Spinal cord (tissue), 9 donors: ENCODE measurements at regions not wholly inside any gene's neighbourhood (a gene's known extent, or its start where the extent isn't known, plus 50 kb on each side); places are given as distances from the start of the nearest gene placed in this dataset.

Source experiments
- DNase-seq, 6 donors: peaks; one replicate each; pipeline versions ENCODE4 v3.0.0 to v3.0.0-alpha.2; 2013 to 2015; ENCODE audit warnings: low spot score in 6 of 6, low read depth in 4 of 6
- H3K27ac ChIP-seq: one replicate; pipeline ENCODE4 v1.5.1; 2013; ENCODE audit warnings: low read depth, low read length, control low read depth
- H3K27me3 ChIP-seq: one replicate; pipeline ENCODE4 v1.6.1; 2013; ENCODE audit warnings: low read length; ENCODE audit not compliant: control insufficient read depth, insufficient read depth
- H3K36me3 ChIP-seq: one replicate; pipeline ENCODE4 v1.6.1; 2013; ENCODE audit warnings: low read length; ENCODE audit not compliant: control insufficient read depth, insufficient read depth
- H3K4me1 ChIP-seq: one replicate; pipeline ENCODE4 v1.6.1; 2013; ENCODE audit warnings: low read length; ENCODE audit not compliant: control insufficient read depth, insufficient read depth
- H3K4me3 ChIP-seq: one replicate; pipeline ENCODE4 v1.5.1; 2013; ENCODE audit warnings: low read depth, low read length, control low read depth
- H3K9me3 ChIP-seq: one replicate; pipeline ENCODE4 v1.6.1; 2013; ENCODE audit warnings: low read length; ENCODE audit not compliant: control insufficient read depth, insufficient read depth
- WGBS: methylation state at CpG from one replicate; pipeline ENCODE4 v1.1.5; 2013; ENCODE audit warnings: missing lambda C conversion rate; ENCODE audit not compliant: insufficient coverage; 5-methylcytosine and 5-hydroxymethylcytosine counted together
- donor health status: healthy.

DNA sequence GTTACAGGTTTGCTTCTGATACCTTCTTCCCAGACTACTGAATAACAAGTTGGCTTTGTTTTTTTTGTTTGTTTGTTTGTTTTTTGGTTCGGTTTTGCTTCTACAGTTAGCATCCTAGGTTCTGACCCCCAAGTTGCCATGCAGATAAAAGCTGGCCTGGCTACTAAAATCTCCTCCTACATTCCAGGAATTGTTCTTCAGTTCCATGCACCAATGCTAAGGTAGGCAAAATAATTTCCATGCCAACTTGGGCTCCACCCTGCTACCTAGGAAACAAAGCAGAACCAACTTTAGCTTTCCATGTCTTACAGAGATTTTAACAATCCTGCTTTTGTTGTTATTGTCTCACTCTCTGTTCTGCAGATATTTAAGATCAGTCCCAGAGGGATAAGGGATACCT lies 495.5 kb upstream of the SOX9 start:
- no peak overlapping the region for H3K4me3 ChIP-seq
- H3K36me3 ChIP-seq = no peaks in the 10 kb centered on the region
- DNase-seq = no peak
- no peaks in the 10 kb centered on the region for H3K4me1 ChIP-seq
- WGBS = no CpG with 5 or more reads among the region's 1 CpG
- no peaks in the 10 kb centered on the region for H3K27me3 ChIP-seq
- H3K27ac ChIP-seq = no peak overlapping the region
- no peaks in the 10 kb centered on the region for H3K9me3 ChIP-seq

DNA sequence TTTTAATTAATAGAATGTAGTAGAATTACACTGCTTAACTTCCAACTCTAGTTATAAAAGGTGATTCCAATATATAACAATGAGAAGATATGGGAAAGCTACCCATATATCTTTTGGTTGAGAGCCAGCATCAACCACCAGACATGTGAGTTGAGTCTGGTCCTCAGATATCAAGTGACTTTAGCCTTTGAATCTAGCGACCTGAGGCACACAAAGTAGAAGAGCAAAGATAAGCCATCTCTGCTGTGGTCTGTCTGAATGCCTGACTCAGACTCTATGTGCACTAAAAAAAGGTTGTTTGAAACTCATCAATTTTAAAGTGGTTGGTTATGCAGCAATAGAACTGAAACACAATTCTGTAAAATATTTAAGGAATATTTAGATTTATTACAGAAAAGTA lies 492.5 kb upstream of the SOX9 start:
- no peak overlapping the region for H3K4me3 ChIP-seq
- no peaks in the 10 kb centered on the region for H3K27me3 ChIP-seq
- H3K27ac ChIP-seq = no peak overlapping the region
- WGBS = no CpG with 5 or more reads among the region's 1 CpG
- no peaks in the 10 kb centered on the region for H3K9me3 ChIP-seq
- no peak for DNase-seq
- no peaks in the 10 kb centered on the region for H3K36me3 ChIP-seq
- no peaks in the 10 kb centered on the region for H3K4me1 ChIP-seq

DNA sequence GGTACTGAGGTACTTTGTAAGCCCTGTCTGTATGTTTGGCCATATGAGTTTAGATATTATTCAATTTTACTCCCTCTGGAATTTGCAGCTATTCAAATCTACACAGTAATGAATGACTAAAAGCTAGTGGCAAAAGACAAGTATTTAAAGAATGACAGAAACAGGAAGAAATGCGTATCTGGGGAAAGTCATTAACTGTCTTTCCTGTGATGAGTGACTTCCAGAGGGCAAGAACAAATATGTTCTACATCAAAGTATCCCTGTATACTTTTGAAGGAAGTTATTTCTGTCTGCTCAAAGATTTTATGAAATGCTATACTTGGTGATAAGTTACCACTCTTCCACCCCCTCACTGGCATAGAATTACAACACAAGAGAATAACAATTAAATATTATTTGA lies 489.3 kb upstream of the SOX9 start:
- no peaks in the 10 kb centered on the region for H3K9me3 ChIP-seq

DNA sequence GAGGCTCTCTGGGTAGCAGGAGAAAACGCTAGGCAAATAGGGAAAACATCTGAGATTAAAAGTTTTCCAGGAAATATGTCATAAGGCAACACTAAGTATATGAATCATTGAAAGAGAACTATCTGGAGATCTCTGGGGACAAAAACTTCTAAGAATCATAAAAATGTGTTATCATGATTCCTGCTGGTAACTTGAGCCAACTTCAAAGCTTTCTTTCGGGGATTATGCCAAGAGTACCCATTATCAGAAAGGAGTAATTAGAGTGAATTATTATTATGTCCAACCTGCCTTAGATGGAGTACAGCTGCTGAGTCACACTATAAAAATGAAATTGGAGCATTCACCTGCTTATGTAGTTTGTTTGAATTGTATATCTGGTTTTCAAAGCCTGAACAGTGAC lies 488.5 kb upstream of the SOX9 start:
- Histone ChIP-seq H3K9me3 (no peaks in the 10 kb centered on the region), H3K27ac (no peak overlapping the region), H3K27me3 (no peaks in the 10 kb centered on the region), H3K36me3 (no peaks in the 10 kb centered on the region), H3K4me1 (no peaks in the 10 kb centered on the region), H3K4me3 (no peak overlapping the region)
- WGBS = no CpG with 5 or more reads among the region's 2 CpGs
- peak in 1 of 6 donors; percentile 4 for DNase-seq

More for the DNA sequence above, 489.3 kb upstream of the SOX9 start:
- H3K4me1 ChIP-seq = no peaks in the 10 kb centered on the region
- no peak overlapping the region for H3K27ac ChIP-seq
- no peaks in the 10 kb centered on the region for H3K36me3 ChIP-seq
- H3K27me3 ChIP-seq = no peaks in the 10 kb centered on the region
- no peak overlapping the region for H3K4me3 ChIP-seq
- no peak for DNase-seq
- WGBS = no CpG with 5 or more reads among the region's 1 CpG

DNA sequence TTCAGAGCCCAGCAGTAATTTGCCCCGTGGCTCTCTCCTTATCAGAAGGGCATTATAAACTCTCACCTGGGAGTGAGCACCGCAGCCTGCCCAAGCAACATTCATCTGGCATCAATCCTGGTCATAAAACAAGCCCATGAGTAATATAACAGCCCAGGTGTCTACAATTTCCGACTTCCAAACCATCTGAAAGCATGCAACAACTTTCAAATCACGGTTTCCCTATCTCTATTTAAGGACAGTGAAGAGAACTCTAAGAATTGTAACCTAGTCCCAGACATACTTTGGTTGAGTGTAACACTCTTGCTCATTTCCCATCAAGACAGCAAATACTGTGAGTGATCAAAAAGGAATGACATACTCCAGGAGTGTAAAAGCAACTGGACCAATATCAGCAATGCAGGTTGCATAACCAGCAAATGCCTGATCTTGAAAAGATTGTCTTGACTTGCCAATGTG lies 487.4 kb upstream of the SOX9 start:
- H3K4me1 ChIP-seq = no peaks in the 10 kb centered on the region
- no peaks in the 10 kb centered on the region for H3K9me3 ChIP-seq
- no peak overlapping the region for H3K4me3 ChIP-seq
- no peaks in the 10 kb centered on the region for H3K36me3 ChIP-seq
- DNase-seq = no peak
- WGBS = 61% methylated on average over 2 of the region's 4 CpGs
- no peak overlapping the region for H3K27ac ChIP-seq
- no peaks in the 10 kb centered on the region for H3K27me3 ChIP-seq

DNA sequence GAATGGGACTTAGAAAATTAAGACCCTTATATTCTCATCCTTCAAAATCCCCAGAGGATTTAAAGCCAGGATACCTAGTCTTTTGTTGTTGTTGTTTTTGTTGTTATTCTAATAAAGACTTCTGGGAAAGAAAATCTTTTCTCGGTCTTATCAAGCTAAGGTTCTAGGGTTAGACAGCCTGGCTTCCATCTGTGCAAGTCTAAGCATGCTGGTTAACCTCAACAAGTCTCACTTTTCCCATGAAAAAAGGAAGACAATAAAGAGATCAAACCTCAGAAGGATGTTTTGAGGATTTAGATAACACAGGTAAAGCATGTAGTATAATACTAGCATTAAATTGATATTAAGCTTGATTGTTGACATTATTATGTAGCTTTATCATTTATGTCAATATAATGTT lies 486.4 kb upstream of the SOX9 start:
- no peaks in the 10 kb centered on the region for H3K4me1 ChIP-seq
- no peaks in the 10 kb centered on the region for H3K36me3 ChIP-seq
- H3K27me3 ChIP-seq = no peaks in the 10 kb centered on the region
- H3K4me3 ChIP-seq = no peak overlapping the region
- no peak overlapping the region for H3K27ac ChIP-seq
- WGBS = no CpG with 5 or more reads among the region's 1 CpG
- no peaks in the 10 kb centered on the region for H3K9me3 ChIP-seq
- DNase-seq = no peak

DNA sequence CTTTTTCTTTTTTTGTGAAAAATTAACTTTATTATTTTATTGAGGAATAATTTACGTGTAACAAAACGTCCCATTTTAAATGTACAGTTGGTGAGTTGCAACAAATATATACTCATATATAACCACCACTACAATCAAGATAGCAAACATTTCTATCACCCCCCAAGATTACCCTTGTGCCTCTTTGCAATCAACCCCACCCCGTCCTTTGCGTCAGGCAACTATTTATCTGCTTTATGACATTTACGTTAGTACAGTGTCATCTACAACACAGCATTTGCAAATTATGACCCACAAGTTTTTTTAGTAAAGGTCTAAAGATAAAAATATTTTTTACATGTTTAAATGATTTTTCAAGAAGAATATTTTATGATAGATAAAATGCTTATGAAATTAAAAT lies 485.6 kb upstream of the SOX9 start:
- no peak for DNase-seq
- H3K27me3 ChIP-seq = no peaks in the 10 kb centered on the region
- no peaks in the 10 kb centered on the region for H3K4me1 ChIP-seq
- no peaks in the 10 kb centered on the region for H3K9me3 ChIP-seq
- no peak overlapping the region for H3K27ac ChIP-seq
- WGBS = no CpG with 5 or more reads among the region's 5 CpGs
- no peaks in the 10 kb centered on the region for H3K36me3 ChIP-seq
- no peak overlapping the region for H3K4me3 ChIP-seq

DNA sequence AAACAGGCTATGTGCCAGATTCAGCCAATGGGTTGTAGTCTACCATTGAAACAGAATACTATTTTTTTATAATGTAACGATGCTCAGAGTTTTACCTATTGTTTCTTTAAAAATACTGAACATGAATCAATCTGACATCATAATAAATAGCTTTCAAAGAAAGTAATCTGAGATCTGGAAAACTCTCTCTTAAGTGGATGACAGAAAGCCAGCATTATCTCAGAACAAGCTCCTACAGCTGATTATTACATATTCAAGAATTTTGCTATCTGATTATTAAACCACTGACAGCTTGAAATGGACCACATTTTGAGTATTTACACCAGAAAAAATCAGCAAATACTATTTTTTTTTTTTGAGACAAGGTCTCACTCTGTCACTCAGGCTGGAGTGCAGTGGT lies 484.2 kb upstream of the SOX9 start:
- Histone ChIP-seq H3K4me3 (no peak overlapping the region), H3K27me3 (no peaks in the 10 kb centered on the region), H3K27ac (no peak overlapping the region), H3K4me1 (no peaks in the 10 kb centered on the region), H3K9me3 (no peaks in the 10 kb centered on the region), H3K36me3 (no peaks in the 10 kb centered on the region)
- no CpG with 5 or more reads among the region's 1 CpG for WGBS
- no peak for DNase-seq

DNA sequence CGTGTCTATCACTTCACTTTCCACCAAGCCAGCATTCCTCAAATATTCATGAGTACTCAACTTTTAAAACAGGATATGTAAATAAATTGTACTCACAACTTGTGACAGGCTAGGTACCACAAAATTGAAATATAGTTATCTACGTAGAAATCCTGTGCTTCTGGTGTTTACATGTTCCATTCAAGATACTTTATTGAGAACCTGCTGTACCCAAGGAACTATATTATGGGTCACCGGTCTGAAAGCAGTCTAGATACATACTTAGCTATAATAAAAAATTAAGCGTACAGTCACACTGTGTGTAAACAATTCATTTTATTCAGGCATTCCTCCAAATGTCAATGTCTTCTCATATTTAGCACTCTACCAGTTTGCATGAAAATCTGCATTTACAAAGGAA lies 482.2 kb upstream of the SOX9 start:
- H3K4me3 ChIP-seq = no peak overlapping the region
- no peak overlapping the region for H3K27ac ChIP-seq
- DNase-seq = no peak
- H3K36me3 ChIP-seq = no peaks in the 10 kb centered on the region
- no peaks in the 10 kb centered on the region for H3K4me1 ChIP-seq
- H3K27me3 ChIP-seq = no peaks in the 10 kb centered on the region
- no CpG with 5 or more reads among the region's 4 CpGs for WGBS
- no peaks in the 10 kb centered on the region for H3K9me3 ChIP-seq

DNA sequence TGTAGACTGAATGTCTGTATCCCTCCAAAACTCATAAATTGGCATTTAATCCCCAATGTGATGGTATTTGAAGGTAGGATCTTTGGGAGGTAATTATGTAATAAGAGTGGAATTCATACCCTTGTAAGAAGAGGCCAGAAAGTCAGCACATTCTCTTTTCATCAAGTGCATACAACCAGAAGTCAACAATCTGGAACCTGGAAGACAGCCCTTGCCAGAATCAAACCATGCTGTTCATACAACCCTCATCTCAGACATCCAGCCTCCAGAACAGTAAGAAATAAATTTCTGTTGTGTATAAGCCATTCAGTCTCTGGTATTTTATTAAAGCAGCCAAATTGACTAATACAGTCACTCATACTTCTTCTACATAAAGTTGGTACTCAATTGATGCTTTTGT lies 481.0 kb upstream of the SOX9 start:
- Histone ChIP-seq H3K4me3 (no peak overlapping the region), H3K27me3 (no peaks in the 10 kb centered on the region), H3K36me3 (no peaks in the 10 kb centered on the region), H3K4me1 (no peaks in the 10 kb centered on the region), H3K9me3 (no peaks in the 10 kb centered on the region), H3K27ac (no peak overlapping the region)
- no peak for DNase-seq
